Ascending aorta (tissue), 2 donors: ENCODE measurements at regions not wholly inside any gene's neighbourhood (a gene's known extent, or its start where the extent isn't known, plus 50 kb on each side); places are given as distances from the start of the nearest gene placed in this dataset.

Experiments used
- DNase-seq, 2 donors: peaks; one replicate each; pipeline ENCODE4 v3.0.0-alpha.2; 2019; ENCODE audit warnings: low spot score in 2 of 2
- H3K27ac ChIP-seq, 2 donors: fragments of 200-600 bp; sonication (generic); one replicate each; pipeline ENCODE4 v1.5.1; 2016 to 2017; ENCODE audit warnings: mild to moderate bottlenecking in 1 of 2
- H3K27me3 ChIP-seq: fragments of 200-600 bp; sonication (generic); one replicate; pipeline ENCODE4 v1.5.1; 2017
- H3K36me3 ChIP-seq, 2 donors: fragments of 200-600 bp; sonication (generic); one replicate each; pipeline ENCODE4 v1.5.1; 2016
- H3K4me1 ChIP-seq, 2 donors: fragments of 200-600 bp; sonication (generic); one replicate each; pipeline ENCODE4 v1.5.1; 2016 to 2017; ENCODE audit warnings: mild to moderate bottlenecking in 1 of 2
- H3K4me3 ChIP-seq, 2 donors: fragments of 200-600 bp; sonication (generic); one replicate each; pipeline ENCODE4 v1.5.1; 2016 to 2017; ENCODE audit warnings: mild to moderate bottlenecking in 1 of 2
- H3K9me3 ChIP-seq, 2 donors: fragments of 200-600 bp; sonication (generic); one replicate each; pipeline ENCODE4 v1.5.1; 2016
- CTCF ChIP-seq, 3 experiments: fragments of 200-600 bp in 2 of 3; fragments of 450-650 bp in 1 of 3; sonication (generic) in 2 of 3; IDR thresholded peaks; one replicate each; pipeline ENCODE4 v1.5.1; 2016 to 2019; ENCODE audit warnings: antibody characterized with exemption in 3 of 3, mild to moderate bottlenecking in 1 of 3, moderate library complexity in 1 of 3
- intact Hi-C: fragments of 100-400 bp; cut with DNase I; formaldehyde crosslinking; loops from one replicate; pipeline ENCODE4 v1.15.1; 2023

DNA sequence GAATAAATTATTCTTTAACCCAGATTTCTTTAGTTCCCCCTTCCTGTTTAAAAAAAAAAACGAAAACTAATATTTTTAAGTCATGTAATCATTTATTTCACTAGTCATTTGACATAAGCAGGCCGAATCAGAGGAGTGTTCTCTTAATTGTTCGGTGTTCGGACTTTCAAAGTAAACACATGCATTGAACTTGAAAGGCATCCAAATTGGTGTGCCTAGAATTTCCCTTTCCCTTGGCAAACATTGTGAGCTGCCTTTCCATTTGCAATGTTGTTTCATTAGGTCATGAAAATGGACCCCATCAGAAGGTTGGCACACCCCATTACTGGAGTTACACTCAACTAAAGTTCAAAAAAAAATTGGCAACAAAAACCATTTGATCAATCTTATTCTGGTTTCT is 283.0 kb upstream of the MARCKS start:
- Histone ChIP-seq H3K9me3 (no peaks in the 10 kb centered on the region), H3K4me3 (no peak overlapping the region), H3K27me3 (no peaks in the 10 kb centered on the region), H3K36me3 (no peaks in the 10 kb centered on the region), H3K27ac (no peak overlapping the region), H3K4me1 (no peaks in the 10 kb centered on the region)
- no peak for TF ChIP-seq CTCF (IDR thresholded peaks at IDR 0.05)
- intact Hi-C loops: no loop called here
- DNase-seq: no peak

DNA sequence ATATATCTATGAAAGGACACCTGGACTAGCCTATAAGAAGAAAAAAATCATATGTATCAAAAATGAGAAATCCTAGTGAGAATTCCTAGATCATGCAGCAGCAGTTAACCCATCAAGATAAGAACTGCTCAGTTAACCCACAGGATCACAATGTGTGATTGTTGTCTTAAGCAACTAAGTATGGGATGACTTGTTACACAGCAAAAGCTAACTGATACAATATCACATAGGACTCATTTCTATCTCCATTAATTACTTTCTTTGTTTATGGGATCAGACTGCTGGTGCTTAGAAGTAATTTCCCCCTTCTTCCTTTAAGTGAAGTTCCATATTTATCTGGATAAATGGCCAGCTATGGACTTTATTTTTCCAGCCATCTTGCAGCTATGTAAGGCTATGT is 280.8 kb upstream of the MARCKS start:
- no peak for TF ChIP-seq CTCF (IDR thresholded peaks at IDR 0.05)
- no peaks in the 10 kb centered on the region for H3K4me1 ChIP-seq
- H3K36me3 ChIP-seq: no peaks in the 10 kb centered on the region
- intact Hi-C loops: no loop called here
- no peaks in the 10 kb centered on the region for H3K27me3 ChIP-seq
- H3K4me3 ChIP-seq: no peak overlapping the region
- H3K27ac ChIP-seq: no peak overlapping the region
- DNase-seq: no peak
- no peaks in the 10 kb centered on the region for H3K9me3 ChIP-seq

GRCh38 chr6:113578691-113579090 is 278.5 kb upstream of the MARCKS start:
- no peak overlapping the region for H3K4me3 ChIP-seq
- no peak for TF ChIP-seq CTCF (IDR thresholded peaks at IDR 0.05)
- intact Hi-C loops: no loop called here

DNA sequence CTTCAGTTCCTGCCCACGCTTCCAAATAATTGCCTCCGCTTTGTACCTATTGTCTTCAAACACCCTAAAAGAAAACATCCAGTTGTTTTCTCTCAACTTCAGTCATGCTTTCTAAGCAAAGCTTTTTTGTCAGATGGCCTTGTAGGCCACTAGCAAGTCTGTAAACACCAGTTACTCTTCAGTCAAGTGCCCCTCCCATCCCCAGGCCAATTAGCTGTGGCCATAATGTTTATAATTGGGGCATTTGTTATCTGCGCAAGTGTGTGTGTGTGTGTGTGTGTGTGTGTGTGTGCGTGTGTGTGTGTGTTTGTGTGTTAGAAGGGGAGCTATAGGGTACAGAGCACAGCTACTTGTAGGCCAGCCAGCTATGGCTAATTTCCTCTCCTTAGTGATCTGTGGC is 272.4 kb upstream of the MARCKS start:
- Histone ChIP-seq H3K9me3 (no peaks in the 10 kb centered on the region), H3K27me3 (no peaks in the 10 kb centered on the region), H3K4me1 (no peaks in the 10 kb centered on the region), H3K4me3 (no peak overlapping the region), H3K36me3 (no peaks in the 10 kb centered on the region), H3K27ac (no peak overlapping the region)
- DNase-seq: no peak
- intact Hi-C loops: no loop called here
- TF ChIP-seq CTCF (IDR thresholded peaks at IDR 0.05): no peak

More at GRCh38 chr6:113578691-113579090, 278.5 kb upstream of the MARCKS start:
- H3K27me3 ChIP-seq: no peaks in the 10 kb centered on the region
- no peaks in the 10 kb centered on the region for H3K9me3 ChIP-seq
- H3K36me3 ChIP-seq: no peaks in the 10 kb centered on the region
- no peaks in the 10 kb centered on the region for H3K4me1 ChIP-seq
- H3K27ac ChIP-seq: no peak overlapping the region
- no peak for DNase-seq

DNA sequence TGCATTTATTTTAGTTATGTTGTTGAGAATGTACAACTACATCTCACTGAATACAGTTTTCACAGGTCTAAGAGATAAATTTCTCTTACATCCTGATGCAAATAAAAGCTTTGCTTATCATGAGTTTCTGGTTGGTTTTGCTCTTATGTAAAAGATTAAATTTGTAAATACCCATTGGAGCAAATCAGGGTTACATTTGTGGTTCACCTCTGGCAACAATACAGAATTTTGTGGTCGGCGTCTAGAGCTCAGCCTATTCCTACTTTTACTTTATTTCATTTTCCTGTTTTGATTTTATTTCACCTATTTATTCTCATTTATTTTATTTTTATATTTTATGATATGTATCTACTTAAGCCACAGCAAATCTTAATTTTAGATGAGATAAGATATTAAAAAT is 271.9 kb upstream of the MARCKS start:
- TF ChIP-seq CTCF (IDR thresholded peaks at IDR 0.05): no peak
- no peak for DNase-seq
- Histone ChIP-seq H3K9me3 (no peaks in the 10 kb centered on the region), H3K27me3 (no peaks in the 10 kb centered on the region), H3K27ac (no peak overlapping the region), H3K4me3 (no peak overlapping the region), H3K4me1 (no peaks in the 10 kb centered on the region), H3K36me3 (no peaks in the 10 kb centered on the region)
- intact Hi-C loops: no loop called here

DNA sequence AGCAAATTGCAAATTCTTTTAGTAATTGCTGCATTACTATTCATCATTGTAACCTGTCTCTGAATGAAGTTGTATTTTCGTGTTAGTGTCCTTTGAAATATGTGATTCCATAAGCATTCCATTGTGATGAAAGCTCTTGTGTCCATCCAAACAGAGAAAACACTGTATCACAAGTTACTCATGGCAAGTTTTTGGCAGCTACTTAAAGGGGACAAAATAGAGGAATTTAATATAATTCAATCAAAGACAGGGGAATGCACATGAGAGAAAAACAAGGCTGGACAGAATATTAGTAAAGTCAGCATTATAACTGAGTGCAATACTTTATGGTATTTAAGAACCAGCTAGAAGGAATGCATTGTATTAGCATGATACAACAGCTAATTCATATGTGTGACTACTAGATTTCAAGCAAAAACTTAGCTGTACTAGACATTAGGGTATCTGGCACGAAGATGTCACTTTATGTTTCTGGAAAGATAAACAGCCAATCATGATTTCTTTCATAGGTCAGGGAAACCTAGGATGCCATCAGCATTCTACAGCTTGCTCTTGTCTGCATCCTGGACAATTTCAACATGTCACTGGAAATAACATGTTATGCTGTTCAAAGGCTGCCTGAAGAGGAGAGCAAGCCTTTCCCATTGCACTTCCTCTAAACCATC is 270.6 kb upstream of the MARCKS start:
- H3K36me3 ChIP-seq: no peaks in the 10 kb centered on the region
- H3K4me1 ChIP-seq: no peaks in the 10 kb centered on the region
- no peak for DNase-seq
- H3K4me3 ChIP-seq: no peak overlapping the region
- H3K9me3 ChIP-seq: no peaks in the 10 kb centered on the region
- no peak overlapping the region for H3K27ac ChIP-seq
- intact Hi-C loops: no loop called here
- TF ChIP-seq CTCF (IDR thresholded peaks at IDR 0.05): no peak
- H3K27me3 ChIP-seq: no peaks in the 10 kb centered on the region
